HEK293 (cell line): ENCODE measurements at regions not wholly inside any gene's neighbourhood (a gene's known extent, or its start where the extent isn't known, plus 50 kb on each side); places are given as distances from the start of the nearest gene placed in this dataset.

Experiments
- CTCF ChIA-PET: fragments of 350-600 bp; formaldehyde crosslinking; extraction: SDS; loops from one replicate; lab custom pipeline; 2021; ENCODE audit warnings: antibody characterized with exemption; lab: Yijun Ruan, JAX
- POLR2A ChIA-PET: fragments of 300-600 bp; formaldehyde crosslinking; extraction: SDS; loops from one replicate; lab custom pipeline; 2020; ENCODE audit warnings: antibody characterized with exemption, inconsistent platforms; lab: Yijun Ruan, JAX
- H3K27ac ChIP-seq: fragments of 200-500 bp; sonication (Bioruptor generic); 2 replicates; pipeline ENCODE4 v1.5.1; 2014; ENCODE audit warnings: low read depth, low read length, control low read depth, inconsistent platforms; ENCODE audit errors: extremely low read depth
- H3K36me3 ChIP-seq, 2 experiments: fragments of 200-500 bp in 1 of 2; sonication (Bioruptor generic) in 1 of 2; 1 replicate in 1 of 2; 2 replicates in 1 of 2; pipeline ENCODE4 v1.5.1; 2014 to 2017; ENCODE audit warnings: inconsistent platforms in 2 of 2, low read length in 2 of 2; ENCODE audit not compliant: control insufficient read depth in 2 of 2, insufficient read depth in 1 of 2
- H3K4me1 ChIP-seq: fragments of 200-500 bp; sonication (Bioruptor generic); 2 replicates; pipeline ENCODE4 v1.5.1; 2014; ENCODE audit warnings: mild to moderate bottlenecking, low read length, inconsistent platforms; ENCODE audit not compliant: control insufficient read depth, insufficient read depth
- H3K4me3 ChIP-seq: 2 replicates; pipeline ENCODE4 v1.5.1; 2011; ENCODE audit warnings: low read depth, mild to moderate bottlenecking, control low read depth, low read length, moderate library complexity
- H3K9me3 ChIP-seq: fragments of 200-500 bp; sonication (Bioruptor generic); 2 replicates; pipeline ENCODE4 v1.5.1; 2014; ENCODE audit warnings: low read depth, low read length, inconsistent platforms; ENCODE audit not compliant: control insufficient read depth, insufficient read depth
- EGR2 ChIP-seq: fragments of 450-650 bp; formaldehyde crosslinking; IDR thresholded peaks from 2 replicates; pipeline ENCODE4 v1.5.1; 2016; ENCODE audit warnings: low read depth, missing biosample characterization, missing genetic modification characterization
- GLI2 ChIP-seq: fragments of 450-650 bp; formaldehyde crosslinking; IDR thresholded peaks from 2 replicates; pipeline ENCODE4; 2017; ENCODE audit warnings: missing biosample characterization, missing genetic modification characterization, low read depth, borderline replicate concordance
- SALL2 ChIP-seq: fragments of 450-650 bp; formaldehyde crosslinking; IDR thresholded peaks from 2 replicates; pipeline ENCODE4 v1.5.0; 2017; ENCODE audit warnings: missing biosample characterization, mild to moderate bottlenecking, missing genetic modification characterization, borderline replicate concordance
- WT1 ChIP-seq: fragments of 450-650 bp; formaldehyde crosslinking; IDR thresholded peaks from 2 replicates; pipeline ENCODE4 v1.5.1; 2016; ENCODE audit warnings: missing biosample characterization, missing genetic modification characterization
- ZNF132 ChIP-seq: fragments of 450-650 bp; formaldehyde crosslinking; IDR thresholded peaks from 2 replicates; pipeline ENCODE4 v1.5.1; 2017; ENCODE audit warnings: missing biosample characterization, missing genetic modification characterization, borderline replicate concordance
- ZNF138 ChIP-seq: fragments of 450-650 bp; formaldehyde crosslinking; IDR thresholded peaks from 2 replicates; pipeline ENCODE4 v1.5.1; 2016; ENCODE audit warnings: missing biosample characterization, missing genetic modification characterization, borderline replicate concordance
- ZNF266 ChIP-seq: fragments of 450-650 bp; formaldehyde crosslinking; IDR thresholded peaks from 2 replicates; pipeline ENCODE4 v1.5.1; 2016; ENCODE audit warnings: missing biosample characterization, missing genetic modification characterization, low read depth
- ZNF302 ChIP-seq: fragments of 450-650 bp; formaldehyde crosslinking; IDR thresholded peaks from 2 replicates; pipeline ENCODE4 v1.5.1; 2016; ENCODE audit warnings: missing biosample characterization, missing genetic modification characterization, low read depth
- ZNF391 ChIP-seq: fragments of 450-650 bp; formaldehyde crosslinking; IDR thresholded peaks from 2 replicates; pipeline ENCODE4 v1.5.1; 2016; ENCODE audit warnings: low read depth, missing biosample characterization, missing genetic modification characterization, borderline replicate concordance
- ZNF423 ChIP-seq: fragments of 450-650 bp; formaldehyde crosslinking; IDR thresholded peaks from 2 replicates; pipeline ENCODE4 v1.5.1; 2016; ENCODE audit warnings: missing biosample characterization, missing genetic modification characterization
- ZNF433 ChIP-seq: fragments of 450-650 bp; formaldehyde crosslinking; IDR thresholded peaks from 2 replicates; pipeline ENCODE4 v1.5.1; 2016; ENCODE audit warnings: missing biosample characterization, missing genetic modification characterization, low read depth
- ZNF514 ChIP-seq: fragments of 450-650 bp; formaldehyde crosslinking; IDR thresholded peaks from 2 replicates; pipeline ENCODE4 v1.5.1; 2016; ENCODE audit warnings: missing biosample characterization, missing genetic modification characterization
- ZNF544 ChIP-seq: fragments of 450-650 bp; formaldehyde crosslinking; IDR thresholded peaks from 2 replicates; pipeline ENCODE4 v1.5.0; 2017; ENCODE audit warnings: missing biosample characterization, missing genetic modification characterization
- ZNF558 ChIP-seq: fragments of 450-650 bp; formaldehyde crosslinking; IDR thresholded peaks from 2 replicates; pipeline ENCODE4 v1.5.1; 2016; ENCODE audit warnings: missing biosample characterization, missing genetic modification characterization
- ZNF596 ChIP-seq: fragments of 450-650 bp; IDR thresholded peaks from 2 replicates; pipeline ENCODE4 v1.5.0; 2018; ENCODE audit warnings: missing biosample characterization, mild to moderate bottlenecking, missing genetic modification characterization, moderate library complexity
- ZNF777 ChIP-seq: fragments of 450-650 bp; formaldehyde crosslinking; IDR thresholded peaks from 2 replicates; pipeline ENCODE4 v1.5.1; 2017; ENCODE audit warnings: missing biosample characterization, missing genetic modification characterization, borderline replicate concordance
- ZSCAN16 ChIP-seq: fragments of 450-650 bp; formaldehyde crosslinking; IDR thresholded peaks from 2 replicates; pipeline ENCODE4 v1.5.1; 2016; ENCODE audit warnings: missing biosample characterization, missing genetic modification characterization
- TF ChIP-seq, protein P1 (sequence below): fragments of 450-650 bp; formaldehyde crosslinking; IDR thresholded peaks from 2 replicates; pipeline ENCODE4; 2016; ENCODE audit warnings: missing biosample characterization, missing genetic modification characterization
- TF ChIP-seq, protein P2 (sequence below): fragments of 450-650 bp; formaldehyde crosslinking; IDR thresholded peaks from 2 replicates; pipeline ENCODE4 v1.5.1; 2016; ENCODE audit warnings: missing biosample characterization, missing genetic modification characterization
- TF ChIP-seq, protein P3 (sequence below): fragments of 450-650 bp; formaldehyde crosslinking; IDR thresholded peaks from 2 replicates; pipeline ENCODE4 v1.5.1; 2016; ENCODE audit warnings: missing biosample characterization, missing genetic modification characterization

DNA sequence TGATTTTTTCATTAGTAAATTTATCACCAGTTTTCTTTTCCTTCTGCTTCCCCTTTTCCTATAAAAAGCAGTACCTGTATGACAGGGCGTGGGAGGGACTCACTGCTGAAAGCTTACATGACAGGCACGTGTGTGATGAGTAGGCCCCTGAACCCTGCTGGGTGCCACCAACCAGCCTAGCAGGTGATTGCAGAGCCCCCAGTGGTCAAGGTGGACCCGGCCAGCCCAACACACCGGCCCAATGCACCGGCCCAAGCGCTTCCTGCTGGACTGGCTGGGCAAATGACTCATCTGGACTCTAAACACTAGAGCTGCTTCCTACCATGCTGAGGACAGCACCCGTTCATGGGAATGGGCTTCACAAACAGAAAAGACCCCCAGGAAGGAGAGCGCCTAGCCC lies 89.8 kb upstream of the TMEM72 start:
- no peaks in the 10 kb centered on the region for H3K36me3 ChIP-seq
- no peak overlapping the region for H3K27ac ChIP-seq
- no peaks in the 10 kb centered on the region for H3K4me1 ChIP-seq
- H3K4me3 ChIP-seq, result no peak overlapping the region
- ChIA-PET CTCF (no interaction called here), POLR2A (no interaction called here)
- H3K9me3 ChIP-seq, result no peaks in the 10 kb centered on the region
- TF ChIP-seq ZNF302, result no peak
- no peak for TF ChIP-seq ZNF266 (tag by site-specific recombination)
- TF ChIP-seq, protein P1, sequence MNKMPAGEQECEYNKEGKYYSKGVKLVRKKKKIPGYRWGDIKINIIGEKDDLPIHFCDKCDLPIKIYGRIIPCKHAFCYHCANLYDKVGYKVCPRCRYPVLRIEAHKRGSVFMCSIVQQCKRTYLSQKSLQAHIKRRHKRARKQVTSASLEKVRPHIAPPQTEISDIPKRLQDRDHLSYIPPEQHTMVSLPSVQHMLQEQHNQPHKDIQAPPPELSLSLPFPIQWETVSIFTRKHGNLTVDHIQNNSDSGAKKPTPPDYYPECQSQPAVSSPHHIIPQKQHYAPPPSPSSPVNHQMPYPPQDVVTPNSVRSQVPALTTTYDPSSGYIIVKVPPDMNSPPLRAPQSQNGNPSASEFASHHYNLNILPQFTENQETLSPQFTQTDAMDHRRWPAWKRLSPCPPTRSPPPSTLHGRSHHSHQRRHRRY, result no peak
- no peak for TF ChIP-seq ZNF558 (tag by site-specific recombination)
- TF ChIP-seq ZNF544 (tag by site-specific recombination), result no peak
- no peak for TF ChIP-seq ZNF596 (tag by site-specific recombination)
- TF ChIP-seq ZSCAN16 (tag by site-specific recombination), result no peak
- no peak for TF ChIP-seq ZNF138
- TF ChIP-seq WT1 (tag by site-specific recombination), result no peak
- no peak for TF ChIP-seq ZNF132 (tag by site-specific recombination)
- TF ChIP-seq ZNF514, result no peak
- TF ChIP-seq ZNF391 (tag by site-specific recombination), result no peak
- no peak for TF ChIP-seq ZNF433 (tag by site-specific recombination)
- TF ChIP-seq, protein P2, sequence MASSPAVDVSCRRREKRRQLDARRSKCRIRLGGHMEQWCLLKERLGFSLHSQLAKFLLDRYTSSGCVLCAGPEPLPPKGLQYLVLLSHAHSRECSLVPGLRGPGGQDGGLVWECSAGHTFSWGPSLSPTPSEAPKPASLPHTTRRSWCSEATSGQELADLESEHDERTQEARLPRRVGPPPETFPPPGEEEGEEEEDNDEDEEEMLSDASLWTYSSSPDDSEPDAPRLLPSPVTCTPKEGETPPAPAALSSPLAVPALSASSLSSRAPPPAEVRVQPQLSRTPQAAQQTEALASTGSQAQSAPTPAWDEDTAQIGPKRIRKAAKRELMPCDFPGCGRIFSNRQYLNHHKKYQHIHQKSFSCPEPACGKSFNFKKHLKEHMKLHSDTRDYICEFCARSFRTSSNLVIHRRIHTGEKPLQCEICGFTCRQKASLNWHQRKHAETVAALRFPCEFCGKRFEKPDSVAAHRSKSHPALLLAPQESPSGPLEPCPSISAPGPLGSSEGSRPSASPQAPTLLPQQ, result no peak
- TF ChIP-seq ZNF777 (tag by site-specific recombination), result no peak
- TF ChIP-seq, protein P3, sequence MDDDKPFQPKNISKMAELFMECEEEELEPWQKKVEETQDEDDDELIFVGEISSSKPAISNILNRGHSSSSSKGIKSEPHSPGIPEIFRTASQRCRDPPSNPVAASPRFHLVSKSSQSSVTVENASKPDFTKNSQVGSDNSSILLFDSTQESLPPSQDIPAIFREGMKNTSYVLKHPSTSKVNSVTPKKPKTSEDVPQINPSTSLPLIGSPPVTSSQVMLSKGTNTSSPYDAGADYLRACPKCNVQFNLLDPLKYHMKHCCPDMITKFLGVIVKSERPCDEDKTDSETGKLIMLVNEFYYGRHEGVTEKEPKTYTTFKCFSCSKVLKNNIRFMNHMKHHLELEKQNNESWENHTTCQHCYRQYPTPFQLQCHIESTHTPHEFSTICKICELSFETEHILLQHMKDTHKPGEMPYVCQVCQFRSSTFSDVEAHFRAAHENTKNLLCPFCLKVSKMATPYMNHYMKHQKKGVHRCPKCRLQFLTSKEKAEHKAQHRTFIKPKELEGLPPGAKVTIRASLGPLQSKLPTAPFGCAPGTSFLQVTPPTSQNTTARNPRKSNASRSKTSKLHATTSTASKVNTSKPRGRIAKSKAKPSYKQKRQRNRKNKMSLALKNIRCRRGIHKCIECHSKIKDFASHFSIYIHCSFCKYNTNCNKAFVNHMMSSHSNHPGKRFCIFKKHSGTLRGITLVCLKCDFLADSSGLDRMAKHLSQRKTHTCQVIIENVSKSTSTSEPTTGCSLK (tag by site-specific recombination), result no peak

DNA sequence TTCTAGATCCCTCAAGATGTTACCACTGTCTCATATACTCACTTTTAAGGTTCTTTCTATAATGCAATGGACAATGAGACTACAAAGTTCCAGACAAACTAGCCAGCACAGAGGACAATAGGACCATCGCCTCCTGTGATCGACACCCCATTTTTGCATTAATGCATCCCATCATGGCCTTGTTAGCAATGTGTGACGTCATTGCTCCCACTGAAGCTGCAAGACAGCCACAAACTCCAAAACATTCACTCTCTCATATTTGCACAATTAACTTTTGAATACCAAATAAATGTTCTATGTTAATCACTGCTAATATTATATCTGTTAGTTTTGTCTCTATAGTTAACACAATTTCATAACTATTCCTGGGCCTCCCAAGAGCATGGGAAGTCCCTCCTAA lies 88.8 kb upstream of the TMEM72 start:
- H3K36me3 ChIP-seq, result no peaks in the 10 kb centered on the region
- H3K4me3 ChIP-seq, result no peak overlapping the region
- no peak for TF ChIP-seq ZNF391 (tag by site-specific recombination)
- no peak for TF ChIP-seq ZNF423 (tag by site-specific recombination)
- TF ChIP-seq EGR2 (tag by site-specific recombination), result no peak
- no peak for TF ChIP-seq ZNF514
- CTCF ChIA-PET, result no interaction called here
- H3K4me1 ChIP-seq, result no peaks in the 10 kb centered on the region
- POLR2A ChIA-PET, result no interaction called here
- H3K9me3 ChIP-seq, result no peaks in the 10 kb centered on the region
- H3K27ac ChIP-seq, result no peak overlapping the region

DNA sequence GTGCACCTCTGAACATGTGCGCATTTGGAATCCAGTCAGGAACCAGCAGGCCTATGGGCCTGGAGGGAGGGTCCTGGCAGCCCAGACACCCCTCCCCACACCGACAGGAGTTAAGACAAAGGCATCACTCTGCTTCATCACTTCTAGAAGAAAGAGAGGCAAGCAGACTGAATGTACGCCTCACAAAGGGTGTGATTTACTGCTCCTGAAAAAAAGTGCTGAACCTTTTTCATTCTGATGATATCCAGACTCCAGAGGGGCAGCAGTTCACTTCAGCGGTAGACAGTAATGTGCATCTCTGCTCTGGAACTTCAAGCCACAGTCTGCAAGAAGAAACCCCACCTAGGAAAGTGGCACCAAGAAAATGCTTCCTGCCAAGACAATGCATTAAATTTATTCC lies 88.2 kb upstream of the TMEM72 start:
- Histone ChIP-seq H3K9me3 (no peaks in the 10 kb centered on the region), H3K4me1 (no peaks in the 10 kb centered on the region), H3K4me3 (no peak overlapping the region), H3K27ac (no peak overlapping the region), H3K36me3 (no peaks in the 10 kb centered on the region)
- TF ChIP-seq SALL2 (tag by site-specific recombination) (no peak), GLI2 (no peak)
- POLR2A ChIA-PET, result no interaction called here
- CTCF ChIA-PET, result no interaction called here
